Chondrocyte (in vitro differentiated cells): ENCODE measurements at regions not wholly inside any gene's neighbourhood (a gene's known extent, or its start where the extent isn't known, plus 50 kb on each side); places are given as distances from the start of the nearest gene placed in this dataset.

Source experiments
- DNase-seq: peaks from one replicate; pipeline ENCODE4 v3.0.0; 2021; ENCODE audit warnings: mixed read lengths, low spot score
- H3K27ac Mint-ChIP-seq: one replicate; pipeline ENCODE4 v1.8.0; 2021; ENCODE audit warnings: mild to moderate bottlenecking, moderate library complexity, mixed read lengths; ENCODE audit not compliant: unreplicated experiment
- H3K27me3 Mint-ChIP-seq: 2 replicates; pipeline ENCODE4 v1.8.0; 2021; ENCODE audit warnings: low read depth, mixed read lengths
- H3K36me3 Mint-ChIP-seq: 2 replicates; pipeline ENCODE4 v1.8.0; 2021; ENCODE audit warnings: low read depth, mixed read lengths
- H3K4me1 Mint-ChIP-seq: 2 replicates; pipeline ENCODE4 v1.8.0; 2021; ENCODE audit warnings: low read depth, mild to moderate bottlenecking, mixed read lengths
- H3K4me3 Mint-ChIP-seq: one replicate; pipeline ENCODE4 v1.8.0; 2021; ENCODE audit warnings: mild to moderate bottlenecking, moderate library complexity, mixed read lengths; ENCODE audit not compliant: unreplicated experiment
- H3K9me3 Mint-ChIP-seq: 2 replicates; pipeline ENCODE4 v1.8.0; 2021; ENCODE audit warnings: low read depth, mixed read lengths
- CTCF ChIP-seq: fragments of 200-600 bp; sonication (generic); IDR thresholded peaks from 2 replicates; pipeline ENCODE4 v1.5.0; 2021; ENCODE audit warnings: antibody characterized with exemption, mild to moderate bottlenecking, moderate library complexity

- Mint-ChIP-seq H3K27me3 (peaks cover 8% of the 10 kb centered on the region), H3K4me1 (no peaks in the 10 kb centered on the region), H3K4me3 (no peak overlapping the region), H3K27ac (no peak overlapping the region), H3K9me3 (no peaks in the 10 kb centered on the region), H3K36me3 (no peaks in the 10 kb centered on the region)
- no peak for DNase-seq
- no peak for TF ChIP-seq CTCF
Observed at GRCh38 chr1:70666381-70667140, 255.5 kb downstream of the CTH start.

GRCh38 chr1:70667494-70668170 is 256.6 kb downstream of the CTH start:
- H3K27me3 Mint-ChIP-seq: peaks cover 8% of the 10 kb centered on the region
- H3K9me3 Mint-ChIP-seq: no peaks in the 10 kb centered on the region
- DNase-seq: no peak
- no peak overlapping the region for H3K27ac Mint-ChIP-seq
- no peaks in the 10 kb centered on the region for H3K36me3 Mint-ChIP-seq
- no peak for TF ChIP-seq CTCF
- H3K4me1 Mint-ChIP-seq: no peaks in the 10 kb centered on the region
- H3K4me3 Mint-ChIP-seq: no peak overlapping the region

- H3K4me3 Mint-ChIP-seq: no peak overlapping the region
- no peak overlapping the region for H3K27ac Mint-ChIP-seq
- H3K4me1 Mint-ChIP-seq: no peaks in the 10 kb centered on the region
- no peak for TF ChIP-seq CTCF
- no peaks in the 10 kb centered on the region for H3K9me3 Mint-ChIP-seq
- H3K27me3 Mint-ChIP-seq: peaks cover 21% of the 10 kb centered on the region
- DNase-seq: no peak
- no peaks in the 10 kb centered on the region for H3K36me3 Mint-ChIP-seq
Observed at GRCh38 chr1:70671006-70671405, 259.9 kb downstream of the CTH start.

GRCh38 chr1:70672442-70672888 is 261.4 kb downstream of the CTH start:
- Mint-ChIP-seq H3K27ac (no peak overlapping the region), H3K9me3 (no peaks in the 10 kb centered on the region), H3K27me3 (peaks cover 28% of the 10 kb centered on the region), H3K4me3 (no peak overlapping the region), H3K36me3 (no peaks in the 10 kb centered on the region), H3K4me1 (no peaks in the 10 kb centered on the region)
- no peak for TF ChIP-seq CTCF
- DNase-seq: no peak

GRCh38 chr1:70674941-70675685 is 264.0 kb downstream of the CTH start:
- Mint-ChIP-seq H3K27me3 (peaks cover 32% of the 10 kb centered on the region), H3K4me3 (no peak overlapping the region), H3K4me1 (no peaks in the 10 kb centered on the region), H3K36me3 (no peaks in the 10 kb centered on the region), H3K9me3 (no peaks in the 10 kb centered on the region), H3K27ac (no peak overlapping the region)
- no peak for DNase-seq
- TF ChIP-seq CTCF: no peak
